T-cell (primary cell): ENCODE measurements at regions not wholly inside any gene's neighbourhood (a gene's known extent, or its start where the extent isn't known, plus 50 kb on each side); places are given as distances from the start of the nearest gene placed in this dataset.

Source experiments
- ATAC-seq, 4 experiments: fragments of 200-7000 bp in 3 of 4; fragments of 150-1000 bp in 1 of 4; cut with Tn5 transposase; replicated peaks in 1 of 4; 1 replicate in 3 of 4; 2 replicates in 1 of 4; pipeline ENCODE4 v1.10.0; 2021; ENCODE audit warnings: moderate library complexity in 3 of 4, mild to moderate bottlenecking in 2 of 4, moderate number of reproducible peaks in 1 of 4
- CTCF ChIA-PET, 2 donors: fragments of 300-600 bp; sonication (Branson Sonifier 250); formaldehyde crosslinking; loops; one replicate each; lab custom pipeline; 2022; ENCODE audit warnings: antibody characterized with exemption in 2 of 2; lab: Charles Lee
- POLR2A ChIA-PET, 2 donors: fragments of 300-600 bp; sonication (Branson Sonifier 250); formaldehyde crosslinking; loops; one replicate each; lab custom pipeline; 2022; ENCODE audit warnings: antibody characterized with exemption in 2 of 2; lab: Charles Lee
- DNase-seq, 35 experiments: peaks; one replicate each; pipeline versions ENCODE4 v3.0.0 to v3.0.0-alpha.2; 2013 to 2023
- H3K27ac ChIP-seq: one replicate; pipeline ENCODE4 v1.5.1; 2013; ENCODE audit warnings: low read length
- H3K27me3 ChIP-seq, 2 experiments: replicated peaks in 1 of 2; 1 replicate in 1 of 2; 2 replicates in 1 of 2; pipeline versions ENCODE4 v1.6.1 to v1.7.0; 2013; ENCODE audit warnings: low read length in 1 of 2, mixed read lengths in 1 of 2; ENCODE audit not compliant: control insufficient read depth in 2 of 2, insufficient read depth in 2 of 2; ENCODE audit errors: extremely low read depth in 1 of 2
- H3K36me3 ChIP-seq, 2 donors: 1 replicate in 1 of 2; 2 replicates in 1 of 2; pipeline versions ENCODE4 v1.6.1 to v1.7.0; 2013; ENCODE audit warnings: low read length in 1 of 2; ENCODE audit not compliant: control insufficient read depth in 2 of 2, insufficient read depth in 1 of 2; ENCODE audit errors: extremely low read depth in 1 of 2
- H3K4me1 ChIP-seq, 2 experiments: 1 replicate in 1 of 2; 2 replicates in 1 of 2; pipeline versions ENCODE4 v1.6.1 to v1.7.0; 2013; ENCODE audit warnings: low read length in 2 of 2, mixed read lengths in 1 of 2; ENCODE audit not compliant: insufficient read depth in 2 of 2, control insufficient read depth in 1 of 2; ENCODE audit errors: extremely low read depth in 1 of 2
- H3K4me3 ChIP-seq, 2 donors: 1 replicate in 1 of 2; 2 replicates in 1 of 2; pipeline versions ENCODE4 v1.5.1 to v1.7.0; 2013; ENCODE audit warnings: mild to moderate bottlenecking in 2 of 2, low read length in 1 of 2, moderate library complexity in 1 of 2; ENCODE audit not compliant: control insufficient read depth in 1 of 2; ENCODE audit errors: extremely low read depth in 1 of 2
- H3K9me3 ChIP-seq: 2 replicates; pipeline ENCODE4 v1.7.0; 2013
- H3K27ac Mint-ChIP-seq, 2 donors: one replicate each; pipeline ENCODE4 v1.8.0; 2020 to 2021; ENCODE audit warnings: mild to moderate bottlenecking in 2 of 2, mixed read lengths in 2 of 2
- H3K27me3 Mint-ChIP-seq, 2 donors: one replicate each; pipeline ENCODE4 v1.8.0; 2021 to 2022; ENCODE audit warnings: mixed read lengths in 2 of 2
- H3K36me3 Mint-ChIP-seq: one replicate; pipeline ENCODE4 v1.8.0; 2021; ENCODE audit warnings: mixed read lengths
- H3K4me1 Mint-ChIP-seq, 3 donors: one replicate each; pipeline ENCODE4 v1.8.0; 2020 to 2022; ENCODE audit warnings: mixed read lengths in 3 of 3, mild to moderate bottlenecking in 1 of 3
- H3K4me3 Mint-ChIP-seq, 3 donors: one replicate each; pipeline ENCODE4 v1.8.0; 2020 to 2022; ENCODE audit warnings: mild to moderate bottlenecking in 3 of 3, mixed read lengths in 3 of 3, moderate library complexity in 3 of 3
- H3K9me3 Mint-ChIP-seq, 3 donors: one replicate each; pipeline ENCODE4 v1.8.0; 2020 to 2022; ENCODE audit warnings: mixed read lengths in 3 of 3
- WGBS: methylation state at CpG from one replicate; pipeline ENCODE4 v1.1.5; 2013; ENCODE audit warnings: missing lambda C conversion rate; ENCODE audit not compliant: insufficient coverage; 5-methylcytosine and 5-hydroxymethylcytosine counted together

GRCh38 chr14:96727980-96728717 is 69.0 kb upstream of the VRK1 start:
- ChIA-PET POLR2A (no interaction called here), CTCF (no interaction called here)
- no peak overlapping the region for H3K27ac ChIP-seq
- no peak for ATAC-seq
- H3K36me3 ChIP-seq: no peaks in the 10 kb centered on the region
- H3K4me1 ChIP-seq: no peaks in the 10 kb centered on the region
- Mint-ChIP-seq H3K4me3 (no peak overlapping the region), H3K27me3 (peaks cover 26 to 34% of the 10 kb centered on the region in 2 donors), H3K27ac (no peak overlapping the region), H3K36me3 (no peaks in the 10 kb centered on the region), H3K9me3 (no peaks in the 10 kb centered on the region), H3K4me1 (no peaks in the 10 kb centered on the region)
- peaks cover 0 to 39% of the 10 kb centered on the region in 2 experiments for H3K27me3 ChIP-seq
- no peak for DNase-seq
- no peaks in the 10 kb centered on the region for H3K9me3 ChIP-seq
- 79% methylated on average over 7 of the region's 11 CpGs for WGBS
- no peak overlapping the region for H3K4me3 ChIP-seq

- DNase-seq: no peak
Observed at GRCh38 chr14:96729889-96730288, 67.3 kb upstream of the VRK1 start.

GRCh38 chr14:96730386-96730785 is 66.8 kb upstream of the VRK1 start:
- no peak for ATAC-seq
- Mint-ChIP-seq H3K4me3 (no peak overlapping the region), H3K36me3 (no peaks in the 10 kb centered on the region), H3K27ac (no peak overlapping the region), H3K27me3 (peaks cover 34 to 52% of the 10 kb centered on the region in 2 donors), H3K9me3 (no peaks in the 10 kb centered on the region), H3K4me1 (no peaks in the 10 kb centered on the region)
- no peak overlapping the region for H3K27ac ChIP-seq
- H3K36me3 ChIP-seq: no peaks in the 10 kb centered on the region
- ChIA-PET POLR2A (no interaction called here), CTCF (no interaction called here)
- H3K4me3 ChIP-seq: no peak overlapping the region
- no peaks in the 10 kb centered on the region for H3K4me1 ChIP-seq
- DNase-seq: no peak
- no peaks in the 10 kb centered on the region for H3K9me3 ChIP-seq
- peaks cover 0 to 39% of the 10 kb centered on the region in 2 experiments for H3K27me3 ChIP-seq
- 84% methylated on average over 5 of the region's 7 CpGs for WGBS

More at GRCh38 chr14:96729889-96730288, 67.3 kb upstream of the VRK1 start:
- Histone ChIP-seq H3K9me3 (no peaks in the 10 kb centered on the region), H3K27me3 (peaks cover 0 to 37% of the 10 kb centered on the region in 2 experiments), H3K36me3 (no peaks in the 10 kb centered on the region), H3K4me3 (no peak overlapping the region), H3K4me1 (no peaks in the 10 kb centered on the region), H3K27ac (no peak overlapping the region)
- ChIA-PET CTCF (interaction anchor here in 1 of 2 donors (0.7 kb wide), 1 partner anchor 10 kb away, joined by 3 read pairs; no protein-coding TSS in a partner anchor), POLR2A (no interaction called here)
- WGBS: 100% methylated on average over 1 of the region's 4 CpGs
- Mint-ChIP-seq H3K9me3 (no peaks in the 10 kb centered on the region), H3K4me1 (no peaks in the 10 kb centered on the region), H3K36me3 (no peaks in the 10 kb centered on the region), H3K27ac (no peak overlapping the region), H3K4me3 (no peak overlapping the region), H3K27me3 (peaks cover 31 to 47% of the 10 kb centered on the region in 2 donors)
- no peak for ATAC-seq

- Mint-ChIP-seq H3K36me3 (no peaks in the 10 kb centered on the region), H3K9me3 (no peaks in the 10 kb centered on the region), H3K27ac (no peak overlapping the region), H3K4me1 (peaks cover 0 to 4% (median 0%) of the 10 kb centered on the region in 3 donors), H3K4me3 (no peak overlapping the region), H3K27me3 (peaks cover 40 to 58% of the 10 kb centered on the region in 2 donors)
- Histone ChIP-seq H3K27ac (no peak overlapping the region), H3K9me3 (no peaks in the 10 kb centered on the region), H3K27me3 (peaks cover 8 to 43% of the 10 kb centered on the region in 2 experiments), H3K4me3 (no peak overlapping the region), H3K36me3 (no peaks in the 10 kb centered on the region), H3K4me1 (no peaks in the 10 kb centered on the region)
- no peak for ATAC-seq
- CTCF ChIA-PET: no interaction called here
- POLR2A ChIA-PET: no interaction called here
- DNase-seq: no peak
- 100% methylated on average over 1 of the region's 7 CpGs for WGBS
Observed at GRCh38 chr14:96734076-96734622, 63.0 kb upstream of the VRK1 start.

- no peak for DNase-seq
- Histone ChIP-seq H3K9me3 (no peaks in the 10 kb centered on the region), H3K36me3 (no peaks in the 10 kb centered on the region), H3K4me3 (no peak overlapping the region), H3K27ac (no peak overlapping the region), H3K27me3 (peaks cover 8 to 48% of the 10 kb centered on the region in 2 experiments), H3K4me1 (no peaks in the 10 kb centered on the region)
- 80% methylated on average over 1 of the region's 5 CpGs for WGBS
- Mint-ChIP-seq H3K36me3 (no peaks in the 10 kb centered on the region), H3K9me3 (no peaks in the 10 kb centered on the region), H3K27me3 (peaks cover 50 to 65% of the 10 kb centered on the region in 2 donors), H3K4me1 (peaks cover 0 to 4% (median 0%) of the 10 kb centered on the region in 3 donors), H3K4me3 (no peak overlapping the region), H3K27ac (no peak overlapping the region)
- CTCF ChIA-PET: no interaction called here
- POLR2A ChIA-PET: no interaction called here
- no peak for ATAC-seq
Observed at GRCh38 chr14:96735526-96735925, 61.7 kb upstream of the VRK1 start.

- Mint-ChIP-seq H3K27ac (no peak overlapping the region), H3K36me3 (no peaks in the 10 kb centered on the region), H3K9me3 (no peaks in the 10 kb centered on the region), H3K4me1 (peaks cover 0 to 7% (median 5%) of the 10 kb centered on the region in 3 donors), H3K4me3 (no peak overlapping the region), H3K27me3 (peaks cover 56 to 68% of the 10 kb centered on the region in 2 donors)
- no peak for ATAC-seq
- peaks cover 11 to 54% of the 10 kb centered on the region in 2 experiments for H3K27me3 ChIP-seq
- no peaks in the 10 kb centered on the region for H3K36me3 ChIP-seq
- CTCF ChIA-PET: no interaction called here
- H3K9me3 ChIP-seq: no peaks in the 10 kb centered on the region
- H3K4me1 ChIP-seq: peaks cover 4 to 5% of the 10 kb centered on the region in 2 experiments
- WGBS: 79% methylated on average over 7 of the region's 12 CpGs
- no peak overlapping the region for H3K4me3 ChIP-seq
- no peak for DNase-seq
- POLR2A ChIA-PET: no interaction called here
- no peak overlapping the region for H3K27ac ChIP-seq
Observed at GRCh38 chr14:96736439-96736838, 60.7 kb upstream of the VRK1 start.
